GM23248 (cell line): ENCODE measurements at regions not wholly inside any gene's neighbourhood (a gene's known extent, or its start where the extent isn't known, plus 50 kb on each side); places are given as distances from the start of the nearest gene placed in this dataset.
A peak's percentile ranks its signal among the peaks of the same experiment; 100 is the strongest.

ENCODE experiments used
- DNase-seq: peaks from one replicate; pipeline ENCODE4 v3.0.0-alpha.2; 2015
- H2AFZ ChIP-seq: fragments of 200-600 bp; sonication (generic); 2 replicates; pipeline ENCODE4 v1.6.1; 2016; ENCODE audit warnings: antibody characterized with exemption
- H3F3A ChIP-seq: fragments of 200-600 bp; sonication (generic); 2 replicates; pipeline ENCODE4 v1.6.1; 2016; ENCODE audit warnings: mild to moderate bottlenecking, antibody characterized with exemption, mixed run types; ENCODE audit not compliant: insufficient read depth
- H3K27ac ChIP-seq: fragments of 200-600 bp; sonication (generic); 2 replicates; pipeline ENCODE4 v1.5.1; 2016; ENCODE audit warnings: mild to moderate bottlenecking
- H3K27me3 ChIP-seq: fragments of 200-600 bp; sonication (generic); replicated peaks from 2 replicates; pipeline ENCODE4 v1.6.1; 2016; ENCODE audit warnings: mild to moderate bottlenecking; ENCODE audit not compliant: insufficient read depth
- H3K36me3 ChIP-seq: fragments of 200-600 bp; sonication (generic); 2 replicates; pipeline ENCODE4 v1.6.1; 2016; ENCODE audit warnings: low read depth, mild to moderate bottlenecking
- H3K4me1 ChIP-seq: fragments of 200-600 bp; sonication (generic); 2 replicates; pipeline ENCODE4 v1.6.1; 2016; ENCODE audit warnings: mild to moderate bottlenecking; ENCODE audit not compliant: insufficient read depth
- H3K4me2 ChIP-seq: fragments of 200-600 bp; sonication (generic); one replicate; pipeline ENCODE4 v1.6.1; 2016; ENCODE audit warnings: mild to moderate bottlenecking; ENCODE audit not compliant: unreplicated experiment
- H3K4me3 ChIP-seq: fragments of 200-600 bp; sonication (generic); 2 replicates; pipeline ENCODE4 v1.5.1; 2016; ENCODE audit warnings: mild to moderate bottlenecking
- H3K79me2 ChIP-seq: fragments of 200-600 bp; sonication (generic); 2 replicates; pipeline ENCODE4 v1.6.1; 2016; ENCODE audit warnings: mild to moderate bottlenecking; ENCODE audit not compliant: insufficient read depth
- H3K9ac ChIP-seq: fragments of 200-600 bp; sonication (generic); 2 replicates; pipeline ENCODE4 v1.6.1; 2016; ENCODE audit warnings: mild to moderate bottlenecking
- H3K9me2 ChIP-seq: fragments of 200-600 bp; sonication (generic); 2 replicates; pipeline ENCODE4 v1.6.1; 2016; ENCODE audit warnings: mixed run types, mild to moderate bottlenecking, moderate library complexity; ENCODE audit not compliant: insufficient read depth
- H3K9me3 ChIP-seq: fragments of 200-600 bp; sonication (generic); one replicate; pipeline ENCODE4 v1.6.1; 2017; ENCODE audit warnings: low read depth
- H4K20me1 ChIP-seq: fragments of 200-600 bp; sonication (generic); 2 replicates; pipeline ENCODE4 v1.6.0; 2016; ENCODE audit not compliant: insufficient read depth
- EZH2 ChIP-seq: fragments of 200-600 bp; sonication (generic); IDR thresholded peaks from 2 replicates; pipeline ENCODE4 v1.6.1; 2018; ENCODE audit warnings: antibody characterized with exemption, mild to moderate bottlenecking; ENCODE audit not compliant: insufficient read depth, poor library complexity, severe bottlenecking
- EZH2phosphoT487 ChIP-seq: fragments of 200-600 bp; sonication (generic); IDR thresholded peaks from 2 replicates; pipeline ENCODE4 v1.6.1; 2018; ENCODE audit warnings: antibody characterized with exemption, moderate library complexity, mild to moderate bottlenecking, low read depth; ENCODE audit not compliant: insufficient read depth
- WGBS, 2 experiments: methylation state at CpG; one replicate each; pipeline ENCODE4 v1.1.6; 2015 to 2017; ENCODE audit warnings: low lambda C conversion rate in 2 of 2, low coverage in 1 of 2; ENCODE audit errors: missing lambda C conversion rate in 2 of 2; 5-methylcytosine and 5-hydroxymethylcytosine counted together
- in situ Hi-C: fragments of 300-500 bp; cut with MboI; formaldehyde crosslinking; loops from 2 replicates; pipeline ENCODE4 v1.15.0; 2020

GRCh38 chr4:26217961-26218676 lies 102.7 kb upstream of the RBPJ start:
- WGBS, 2 experiments = 10 to 12% methylated on average over 16 of the region's 16 CpGs
- Histone ChIP-seq H2AFZ (peak overlapping the region; percentile 67), H3K9me3 (no peaks in the 10 kb centered on the region), H3K4me2 (peak overlapping the region; percentile 71), H3K4me3 (peak overlapping the region; percentile 38), H3K27me3 (peaks cover 13% of the 10 kb centered on the region; the same call in 1 of the 2 replicates), H3K79me2 (no peaks in the 10 kb centered on the region), H3K9ac (peak overlapping the region; percentile 43; the same call in 1 of the 2 replicates), H4K20me1 (no peaks in the 10 kb centered on the region), H3K27ac (peak overlapping the region; percentile 33; the same call in 1 of the 2 replicates), H3K9me2 (no peaks in the 10 kb centered on the region), H3K4me1 (peaks cover 30% of the 10 kb centered on the region), H3K36me3 (no peaks in the 10 kb centered on the region), H3F3A (0 out of 2 replicates have a peak, but pooled peaks cover 2% of the 10 kb centered on the region)
- peak; percentile 78 for DNase-seq
- TF ChIP-seq EZH2phosphoT487 (no peak), EZH2 (no peak)
- in situ Hi-C loops = no loop called here

DNA sequence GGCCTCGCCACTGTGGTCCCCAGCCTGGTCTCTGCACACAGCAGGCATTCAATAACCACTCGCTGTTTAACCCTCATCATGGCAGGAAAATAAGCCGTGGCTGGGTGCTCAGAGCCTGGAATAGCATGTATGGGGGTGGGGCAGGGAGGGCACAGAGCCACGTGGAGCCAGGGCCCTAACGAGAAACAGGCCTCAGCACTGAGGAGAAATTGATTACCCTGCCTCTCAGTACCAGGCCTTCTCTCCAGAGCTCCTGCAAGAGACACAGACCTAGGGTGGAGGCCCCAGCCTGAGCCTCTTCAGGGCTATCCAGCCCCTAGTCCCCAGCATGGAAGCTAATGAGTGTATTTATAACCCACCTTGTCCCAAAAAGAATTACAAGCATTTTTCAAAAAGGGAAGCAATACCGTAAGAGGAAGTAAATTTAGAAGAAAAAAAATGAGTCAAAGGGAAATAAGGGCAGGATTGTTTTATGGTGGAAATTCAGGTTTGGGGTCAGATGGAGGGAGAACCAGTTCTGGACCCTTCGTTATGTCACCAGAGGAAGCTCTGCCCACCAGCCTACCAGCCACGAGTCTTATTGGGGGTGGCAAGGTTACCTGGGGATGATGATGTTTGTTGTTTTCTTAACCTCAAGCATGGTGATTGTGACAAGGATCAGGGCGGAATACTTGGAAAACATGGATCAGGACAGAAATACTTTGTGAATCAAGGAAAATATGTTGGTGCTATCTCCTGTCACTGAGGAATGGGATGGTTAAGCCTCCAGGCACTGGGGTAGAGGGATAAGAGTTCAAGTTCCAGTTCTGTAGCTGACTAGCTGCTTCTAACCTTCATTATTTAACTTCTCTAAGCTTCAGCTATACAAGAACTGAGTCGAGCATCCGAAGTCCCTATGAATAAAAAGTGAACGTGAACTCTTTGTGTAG lies 101.9 kb upstream of the RBPJ start:
- peak overlapping the region; percentile 71 for H3K4me2 ChIP-seq
- H3K9ac ChIP-seq = peak overlapping the region; percentile 43; the same call in 1 of the 2 replicates
- H3K36me3 ChIP-seq = no peaks in the 10 kb centered on the region
- no peaks in the 10 kb centered on the region for H3K9me2 ChIP-seq
- peak overlapping the region; percentile 38 for H3K4me3 ChIP-seq
- WGBS, 2 experiments = 52 to 53% methylated on average over 12 of the region's 12 CpGs
- H3K9me3 ChIP-seq = no peaks in the 10 kb centered on the region
- peak overlapping the region; percentile 67 for H2AFZ ChIP-seq
- H3K27me3 ChIP-seq = 0 out of 2 replicates have a peak, but pooled peaks cover 7% of the 10 kb centered on the region
- no peaks in the 10 kb centered on the region for H3K79me2 ChIP-seq
- H3K27ac ChIP-seq = peak overlapping the region; percentile 33; the same call in 1 of the 2 replicates
- peak; percentile 19 for DNase-seq
- H3F3A ChIP-seq = 0 out of 2 replicates have a peak, but pooled peaks cover 5% of the 10 kb centered on the region
- peaks cover 35% of the 10 kb centered on the region for H3K4me1 ChIP-seq
- TF ChIP-seq EZH2 = no peak
- no peak for TF ChIP-seq EZH2phosphoT487
- in situ Hi-C loops = no loop called here
- no peaks in the 10 kb centered on the region for H4K20me1 ChIP-seq

DNA sequence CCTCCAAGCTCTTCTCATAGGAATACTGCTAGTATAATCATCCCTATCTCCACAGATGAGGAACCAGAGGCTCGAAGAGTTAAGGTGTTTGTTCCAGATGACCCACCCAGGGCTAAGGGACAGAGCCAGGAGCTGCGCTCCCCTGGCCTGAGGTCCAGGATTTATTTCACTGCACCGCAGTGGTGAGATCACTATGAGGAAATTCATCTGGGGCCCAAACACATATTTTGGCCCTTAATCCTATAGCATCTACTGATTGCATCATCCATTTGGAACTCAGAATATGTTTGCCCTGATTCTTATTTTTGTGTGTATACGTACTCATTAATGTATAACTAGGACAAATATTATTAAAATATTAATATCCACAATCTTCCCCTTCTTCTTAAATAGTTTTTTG lies 100.1 kb upstream of the RBPJ start:
- in situ Hi-C loops = no loop called here
- Histone ChIP-seq H3F3A (0 out of 2 replicates have a peak, but pooled peaks cover 5% of the 10 kb centered on the region), H3K4me3 (no peak overlapping the region), H2AFZ (no peak overlapping the region), H3K27me3 (0 out of 2 replicates have a peak, but pooled peaks cover 6% of the 10 kb centered on the region), H3K27ac (no peak overlapping the region), H3K79me2 (no peaks in the 10 kb centered on the region), H3K9ac (no peak overlapping the region), H4K20me1 (no peaks in the 10 kb centered on the region), H3K9me3 (no peaks in the 10 kb centered on the region), H3K4me2 (peak overlapping the region; percentile 24), H3K4me1 (peaks cover 35% of the 10 kb centered on the region), H3K9me2 (no peaks in the 10 kb centered on the region), H3K36me3 (no peaks in the 10 kb centered on the region)
- TF ChIP-seq EZH2 (no peak), EZH2phosphoT487 (no peak)
- DNase-seq = peak; percentile 80
- 9 to 19% methylated on average over 4 of the region's 4 CpGs for WGBS, 2 experiments

DNA sequence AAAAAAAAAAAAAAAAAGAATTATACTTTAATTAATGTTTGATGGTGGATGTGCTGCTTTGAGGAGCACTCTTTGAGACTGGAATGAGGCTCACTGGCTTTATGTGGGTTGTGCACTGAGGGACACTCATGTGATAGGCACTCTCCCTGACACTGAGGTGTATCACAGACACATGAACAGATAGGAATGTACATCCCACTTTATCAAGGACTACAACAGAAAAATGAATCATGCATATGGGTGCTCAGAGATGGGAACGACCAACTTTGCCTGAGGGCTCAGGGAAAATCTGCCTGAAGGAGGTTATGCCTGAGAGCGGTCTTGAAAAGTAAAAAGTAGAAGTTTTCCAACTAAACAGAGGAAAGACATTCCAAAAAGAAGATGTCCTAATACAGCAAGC lies 97.7 kb upstream of the RBPJ start:
- peak overlapping the region; percentile 1 for H3K4me2 ChIP-seq
- H3K79me2 ChIP-seq = no peaks in the 10 kb centered on the region
- in situ Hi-C loops = no loop called here
- H3K27me3 ChIP-seq = no peaks in the 10 kb centered on the region
- 40 to 47% methylated on average over 2 of the region's 2 CpGs for WGBS, 2 experiments
- H3K9me3 ChIP-seq = no peaks in the 10 kb centered on the region
- H4K20me1 ChIP-seq = no peaks in the 10 kb centered on the region
- 0 out of 2 replicates have a peak, but pooled peaks cover 5% of the 10 kb centered on the region for H3F3A ChIP-seq
- H3K9ac ChIP-seq = no peak overlapping the region
- H2AFZ ChIP-seq = no peak overlapping the region
- peak; percentile 73 for DNase-seq
- no peaks in the 10 kb centered on the region for H3K36me3 ChIP-seq
- 0 out of 2 replicates have a peak overlapping the region, but pooled peaks have one; percentile 11 for H3K27ac ChIP-seq
- TF ChIP-seq EZH2phosphoT487 (no peak), EZH2 (no peak)
- no peaks in the 10 kb centered on the region for H3K9me2 ChIP-seq
- no peak overlapping the region for H3K4me3 ChIP-seq
- H3K4me1 ChIP-seq = peaks cover 29% of the 10 kb centered on the region
